ENCODE measurements at regions not wholly inside any gene's neighbourhood (a gene's known extent, or its start where the extent isn't known, plus 50 kb on each side); places are given as distances from the start of the nearest gene placed in this dataset.

- TF ChIP-seq CTCF (IDR thresholded peaks at IDR 0.05) (no peak), POLR2A (IDR thresholded peaks at IDR 0.05) (no peak)
- Histone ChIP-seq H3K9me3 (no peaks in the 10 kb centered on the region), H3K36me3 (no peaks in the 10 kb centered on the region), H3K27me3 (no peaks in the 10 kb centered on the region), H3K4me3 (no peak overlapping the region), H3K4me1 (no peaks in the 10 kb centered on the region), H3K27ac (no peak overlapping the region)
- no peak for DNase-seq
Measured at GRCh38 chr1:232186931-232187330, 443.0 kb downstream of the SIPA1L2 start.

GRCh38 chr1:232184561-232185530, 445.1 kb downstream of the SIPA1L2 start:
- no peaks in the 10 kb centered on the region for H3K9me3 ChIP-seq
- TF ChIP-seq CTCF (IDR thresholded peaks at IDR 0.05) (no peak), POLR2A (IDR thresholded peaks at IDR 0.05) (no peak)
- DNase-seq = no peak
- no peaks in the 10 kb centered on the region for H3K36me3 ChIP-seq
- no peak overlapping the region for H3K4me3 ChIP-seq
- H3K4me1 ChIP-seq = no peaks in the 10 kb centered on the region
- no peak overlapping the region for H3K27ac ChIP-seq
- H3K27me3 ChIP-seq = no peaks in the 10 kb centered on the region

GRCh38 chr1:232183802-232184201, 446.1 kb downstream of the SIPA1L2 start:
- TF ChIP-seq CTCF (IDR thresholded peaks at IDR 0.05) (no peak), POLR2A (IDR thresholded peaks at IDR 0.05) (no peak)
- H3K4me3 ChIP-seq = no peak overlapping the region
- no peak overlapping the region for H3K27ac ChIP-seq
- no peaks in the 10 kb centered on the region for H3K4me1 ChIP-seq
- no peaks in the 10 kb centered on the region for H3K9me3 ChIP-seq
- DNase-seq = no peak
- H3K36me3 ChIP-seq = no peaks in the 10 kb centered on the region
- H3K27me3 ChIP-seq = no peaks in the 10 kb centered on the region

- Histone ChIP-seq H3K36me3 (no peaks in the 10 kb centered on the region), H3K27ac (no peak overlapping the region), H3K4me1 (no peaks in the 10 kb centered on the region), H3K27me3 (no peaks in the 10 kb centered on the region), H3K4me3 (no peak overlapping the region), H3K9me3 (no peaks in the 10 kb centered on the region)
- no peak for TF ChIP-seq CTCF (IDR thresholded peaks at IDR 0.05)
- TF ChIP-seq POLR2A (IDR thresholded peaks at IDR 0.05) = no peak
- DNase-seq = no peak
Measured at GRCh38 chr1:232183266-232183800, 446.6 kb downstream of the SIPA1L2 start.

- Histone ChIP-seq H3K36me3 (no peaks in the 10 kb centered on the region), H3K27me3 (no peaks in the 10 kb centered on the region), H3K4me1 (no peaks in the 10 kb centered on the region), H3K4me3 (no peak overlapping the region), H3K27ac (no peak overlapping the region), H3K9me3 (no peaks in the 10 kb centered on the region)
- no peak for TF ChIP-seq CTCF (IDR thresholded peaks at IDR 0.05)
- no peak for TF ChIP-seq POLR2A (IDR thresholded peaks at IDR 0.05)
- DNase-seq = no peak
Measured at GRCh38 chr1:232182236-232182635, 447.7 kb downstream of the SIPA1L2 start.

Data from Peyer's patch (tissue), 4 donors.